PC-3 (cell line): ENCODE measurements at regions not wholly inside any gene's neighbourhood (a gene's known extent, or its start where the extent isn't known, plus 50 kb on each side); places are given as distances from the start of the nearest gene placed in this dataset.

Experiments used
- EZH2 ChIP-seq: fragments of 300-600 bp; sonication (generic); IDR thresholded peaks from one replicate; pipeline ENCODE4 v1.6.1; 2017; ENCODE audit warnings: antibody characterized with exemption, mild to moderate bottlenecking, low read length; ENCODE audit not compliant: unreplicated experiment
- TF ChIP-seq, protein P1 (sequence below): fragments of 300-600 bp; sonication (generic); conservative IDR thresholded peaks from 2 replicates; pipeline ENCODE4 v1.5.1; 2017; ENCODE audit warnings: antibody characterized with exemption, low read depth, mild to moderate bottlenecking, low read length

DNA sequence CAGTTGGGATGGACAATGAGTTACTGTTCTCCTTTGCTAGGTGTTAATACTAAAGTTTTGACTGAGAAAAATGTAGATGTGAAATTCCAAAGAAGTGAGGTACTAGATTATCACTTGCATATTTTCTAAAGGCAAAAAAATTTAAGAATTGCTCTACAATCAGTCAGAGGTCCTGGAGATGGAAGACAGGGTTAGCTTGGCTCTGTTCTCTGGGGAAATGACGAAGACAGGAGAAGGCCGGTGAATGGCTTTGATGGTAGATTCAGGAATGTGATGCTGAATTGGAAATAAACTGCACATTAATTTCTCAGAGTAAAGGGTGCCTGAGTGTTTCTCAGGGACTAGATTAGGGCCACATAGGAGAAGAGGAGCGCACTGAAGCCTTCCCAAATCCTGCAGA lies 214.0 kb upstream of the LEF1 start:
- TF ChIP-seq EZH2: no peak
- TF ChIP-seq, protein P1, sequence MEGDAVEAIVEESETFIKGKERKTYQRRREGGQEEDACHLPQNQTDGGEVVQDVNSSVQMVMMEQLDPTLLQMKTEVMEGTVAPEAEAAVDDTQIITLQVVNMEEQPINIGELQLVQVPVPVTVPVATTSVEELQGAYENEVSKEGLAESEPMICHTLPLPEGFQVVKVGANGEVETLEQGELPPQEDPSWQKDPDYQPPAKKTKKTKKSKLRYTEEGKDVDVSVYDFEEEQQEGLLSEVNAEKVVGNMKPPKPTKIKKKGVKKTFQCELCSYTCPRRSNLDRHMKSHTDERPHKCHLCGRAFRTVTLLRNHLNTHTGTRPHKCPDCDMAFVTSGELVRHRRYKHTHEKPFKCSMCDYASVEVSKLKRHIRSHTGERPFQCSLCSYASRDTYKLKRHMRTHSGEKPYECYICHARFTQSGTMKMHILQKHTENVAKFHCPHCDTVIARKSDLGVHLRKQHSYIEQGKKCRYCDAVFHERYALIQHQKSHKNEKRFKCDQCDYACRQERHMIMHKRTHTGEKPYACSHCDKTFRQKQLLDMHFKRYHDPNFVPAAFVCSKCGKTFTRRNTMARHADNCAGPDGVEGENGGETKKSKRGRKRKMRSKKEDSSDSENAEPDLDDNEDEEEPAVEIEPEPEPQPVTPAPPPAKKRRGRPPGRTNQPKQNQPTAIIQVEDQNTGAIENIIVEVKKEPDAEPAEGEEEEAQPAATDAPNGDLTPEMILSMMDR: no peak
